Rectal smooth muscle tissue (tissue), 1 donor: ENCODE measurements at regions not wholly inside any gene's neighbourhood (a gene's known extent, or its start where the extent isn't known, plus 50 kb on each side); places are given as distances from the start of the nearest gene placed in this dataset.
"Not testable (repeated sequence)": the region's sequence is repeated elsewhere in the genome, so short reads cannot be mapped to it uniquely, and the experiment has no call there.

ENCODE experiments used
- H3K27ac ChIP-seq: one replicate; pipeline ENCODE4 v1.7.0; 2013; ENCODE audit warnings: low read depth, low read length, inconsistent platforms
- H3K27me3 ChIP-seq: one replicate; pipeline ENCODE4 v1.7.0; 2013; ENCODE audit warnings: low read length; ENCODE audit not compliant: control insufficient read depth, insufficient read depth
- H3K36me3 ChIP-seq: one replicate; pipeline ENCODE4 v1.7.0; 2013; ENCODE audit warnings: low read length; ENCODE audit not compliant: control insufficient read depth, insufficient read depth
- H3K4me1 ChIP-seq: one replicate; pipeline ENCODE4 v1.7.0; 2013; ENCODE audit warnings: low read length; ENCODE audit not compliant: control insufficient read depth, insufficient read depth
- H3K4me3 ChIP-seq: one replicate; pipeline ENCODE4 v1.7.0; 2013; ENCODE audit warnings: low read length
- H3K9ac ChIP-seq: one replicate; pipeline ENCODE4 v1.7.0; 2013; ENCODE audit warnings: low read length

DNA sequence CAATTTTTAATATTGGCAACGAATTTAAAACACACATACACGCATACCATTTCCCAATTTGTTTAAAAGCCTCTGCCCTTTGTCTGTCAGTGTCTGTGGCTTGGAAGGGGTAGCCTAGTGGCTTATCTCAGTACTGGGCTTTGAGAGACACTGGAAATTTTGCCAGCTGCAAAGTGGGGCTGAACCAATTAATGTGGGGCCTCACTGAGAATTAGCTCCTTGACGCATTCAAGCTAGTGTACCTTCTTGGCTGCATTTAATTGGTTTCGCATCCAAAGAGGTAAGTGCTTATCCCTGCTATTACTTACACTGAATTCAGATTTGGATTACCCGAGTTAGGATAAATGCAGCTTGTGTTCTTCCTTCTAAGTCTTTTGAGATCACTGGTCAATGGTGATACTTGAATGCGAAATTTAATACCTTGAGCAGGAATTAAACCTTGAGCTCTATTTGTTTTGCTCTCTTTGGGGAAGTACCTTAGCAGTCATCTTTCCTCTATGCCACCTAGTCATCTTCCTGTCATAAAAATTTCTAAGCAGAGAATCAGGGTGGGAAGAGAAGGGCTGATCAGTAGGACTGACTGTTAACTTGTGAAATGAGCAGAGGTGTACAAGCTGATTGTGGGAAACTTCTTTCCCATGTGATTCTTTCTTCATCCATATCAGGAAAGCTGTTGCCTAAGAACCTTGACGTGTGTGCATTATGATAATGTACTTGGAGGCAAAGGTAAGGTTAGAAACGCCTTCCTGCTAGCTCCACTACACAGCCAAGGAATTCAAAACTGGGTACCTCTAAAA, 187.7 kb upstream of the E2F8 start:
- H3K4me3 ChIP-seq, result no peak overlapping the region
- no peak overlapping the region for H3K9ac ChIP-seq
- no peaks in the 10 kb centered on the region for H3K4me1 ChIP-seq
- no peaks in the 10 kb centered on the region for H3K36me3 ChIP-seq
- H3K27me3 ChIP-seq, result no peaks in the 10 kb centered on the region
- no peak overlapping the region for H3K27ac ChIP-seq

DNA sequence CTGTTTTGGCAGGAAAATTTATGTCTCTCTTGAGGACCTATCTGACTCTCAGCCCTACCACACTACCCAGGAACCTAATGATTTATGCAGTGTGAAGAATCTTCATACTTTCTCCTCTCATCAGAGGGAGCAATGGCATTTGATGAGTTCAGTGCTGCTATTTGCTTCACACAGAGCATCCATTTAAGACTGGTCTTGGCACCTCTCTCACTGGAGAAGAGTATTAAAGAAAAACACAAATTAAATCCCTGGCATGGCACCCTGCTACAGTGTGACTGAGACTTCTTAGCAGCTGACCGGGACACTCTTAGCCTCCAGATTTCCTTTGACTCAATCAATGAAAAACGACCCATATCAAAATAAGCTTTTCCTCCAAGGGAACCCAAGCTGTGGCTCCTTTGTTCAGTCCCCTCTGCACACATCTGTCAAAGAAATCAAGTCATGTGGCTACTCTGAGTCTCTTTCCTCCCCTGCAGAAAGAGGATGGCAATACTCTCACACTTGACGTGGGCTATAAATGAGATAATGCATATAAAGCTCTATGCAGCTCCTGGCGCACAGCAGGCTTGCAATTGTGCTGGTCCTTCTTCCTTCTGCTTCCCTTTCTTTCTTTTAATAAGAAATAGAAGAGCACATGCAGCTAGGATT, 186.1 kb upstream of the E2F8 start:
- Histone ChIP-seq H3K27ac (no peak overlapping the region), H3K27me3 (no peaks in the 10 kb centered on the region), H3K36me3 (no peaks in the 10 kb centered on the region), H3K4me3 (no peak overlapping the region), H3K9ac (no peak overlapping the region), H3K4me1 (no peaks in the 10 kb centered on the region)

DNA sequence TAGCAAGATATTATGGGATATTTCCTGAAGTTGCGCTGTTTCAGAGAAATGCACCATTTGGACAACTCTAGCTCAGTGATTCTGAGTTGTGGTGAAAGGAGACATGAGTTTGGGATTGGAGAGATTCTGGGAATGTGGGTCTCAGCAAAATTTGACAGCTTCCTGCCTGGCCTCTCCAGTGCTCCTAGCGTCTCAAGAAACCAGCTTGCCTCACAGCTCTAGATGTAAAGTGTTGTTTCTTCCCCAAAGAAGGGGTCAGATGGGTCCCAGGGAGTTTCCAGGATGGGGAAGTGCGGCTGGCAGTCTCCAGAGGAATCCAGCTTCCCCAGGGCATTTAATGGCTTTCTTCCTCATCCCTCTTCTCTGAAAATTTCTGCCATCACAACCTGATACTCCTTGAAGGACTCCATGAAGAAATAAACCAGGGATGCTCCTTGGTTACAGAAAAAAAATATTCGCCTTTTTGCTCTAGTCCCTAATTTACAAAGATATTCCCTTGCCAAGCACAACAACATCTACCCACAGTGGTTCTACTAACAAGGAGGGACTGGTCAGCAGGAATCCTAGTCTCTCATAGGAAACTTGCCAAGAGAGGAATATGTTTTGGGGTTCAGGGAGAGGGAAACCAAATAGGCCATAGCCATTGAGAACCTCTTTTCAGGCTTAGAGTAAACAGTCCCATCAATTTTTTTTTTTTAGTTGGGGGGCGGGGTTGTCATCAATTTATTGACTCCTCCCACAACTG, 185.4 kb upstream of the E2F8 start:
- Histone ChIP-seq H3K27ac (no peak overlapping the region), H3K4me1 (no peaks in the 10 kb centered on the region), H3K9ac (no peak overlapping the region), H3K36me3 (no peaks in the 10 kb centered on the region), H3K27me3 (no peaks in the 10 kb centered on the region), H3K4me3 (no peak overlapping the region)

GRCh38 chr11:19422276-19422675, 181.5 kb upstream of the E2F8 start:
- Histone ChIP-seq H3K4me3 (no peak overlapping the region), H3K27ac (no peak overlapping the region), H3K4me1 (no peaks in the 10 kb centered on the region), H3K36me3 (no peaks in the 10 kb centered on the region), H3K27me3 (no peaks in the 10 kb centered on the region), H3K9ac (no peak overlapping the region)

DNA sequence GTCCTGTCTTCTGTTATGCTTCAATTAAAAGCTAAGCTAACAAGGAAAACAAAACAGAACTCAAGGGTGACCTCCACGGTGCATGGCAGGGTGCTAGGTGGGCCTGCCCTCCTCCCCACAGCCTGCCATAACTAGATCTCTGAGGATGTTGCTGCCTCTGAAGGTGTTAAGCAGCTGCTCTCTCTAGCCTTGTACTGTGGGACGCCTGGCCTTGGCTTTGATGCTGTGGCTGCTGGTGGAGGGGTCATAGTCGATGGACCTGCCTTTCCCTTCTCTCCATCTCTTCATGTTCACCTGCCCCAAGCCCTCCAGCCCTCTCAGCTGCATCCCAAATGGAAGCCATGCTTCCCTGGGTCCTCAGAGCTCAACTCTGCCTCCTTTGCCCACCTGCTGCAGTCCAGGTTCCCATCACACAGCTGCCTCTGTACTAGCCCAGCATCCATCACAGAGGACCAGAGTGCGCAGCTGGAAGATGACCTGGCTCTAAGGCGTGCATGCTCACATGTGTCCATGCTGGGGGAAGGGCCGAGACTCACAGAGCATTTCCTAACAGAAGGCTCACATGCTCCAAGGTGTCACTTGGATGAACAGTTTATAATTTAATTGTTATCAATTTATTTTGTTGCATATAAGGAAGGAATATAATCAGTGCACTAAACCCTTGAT, 180.3 kb upstream of the E2F8 start:
- Histone ChIP-seq H3K4me1 (no peaks in the 10 kb centered on the region), H3K27me3 (no peaks in the 10 kb centered on the region), H3K27ac (no peak overlapping the region), H3K9ac (no peak overlapping the region), H3K36me3 (no peaks in the 10 kb centered on the region), H3K4me3 (no peak overlapping the region)

DNA sequence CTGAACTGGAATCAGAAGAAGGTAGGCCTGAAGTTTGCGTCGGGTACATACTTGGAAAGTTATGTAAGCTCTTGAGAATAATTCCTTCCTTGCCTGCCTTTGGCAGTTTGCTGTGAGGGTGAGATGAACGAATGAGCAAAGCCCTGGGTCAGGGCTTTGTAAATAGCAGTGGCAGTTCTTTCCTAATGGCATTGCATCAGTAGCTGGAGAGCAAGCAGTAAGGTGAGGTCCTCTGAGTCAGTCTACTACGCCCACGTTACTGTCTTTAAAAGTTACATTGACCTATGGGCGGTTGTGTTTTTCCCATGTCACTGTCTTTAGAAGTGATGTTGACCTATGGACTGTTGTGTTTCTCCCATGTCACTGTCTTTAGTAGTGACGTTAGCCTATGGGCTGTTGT, 179.1 kb upstream of the E2F8 start:
- no peaks in the 10 kb centered on the region for H3K4me1 ChIP-seq
- no peak overlapping the region for H3K27ac ChIP-seq
- H3K9ac ChIP-seq, result no peak overlapping the region
- H3K4me3 ChIP-seq, result no peak overlapping the region
- no peaks in the 10 kb centered on the region for H3K27me3 ChIP-seq
- H3K36me3 ChIP-seq, result no peaks in the 10 kb centered on the region

DNA sequence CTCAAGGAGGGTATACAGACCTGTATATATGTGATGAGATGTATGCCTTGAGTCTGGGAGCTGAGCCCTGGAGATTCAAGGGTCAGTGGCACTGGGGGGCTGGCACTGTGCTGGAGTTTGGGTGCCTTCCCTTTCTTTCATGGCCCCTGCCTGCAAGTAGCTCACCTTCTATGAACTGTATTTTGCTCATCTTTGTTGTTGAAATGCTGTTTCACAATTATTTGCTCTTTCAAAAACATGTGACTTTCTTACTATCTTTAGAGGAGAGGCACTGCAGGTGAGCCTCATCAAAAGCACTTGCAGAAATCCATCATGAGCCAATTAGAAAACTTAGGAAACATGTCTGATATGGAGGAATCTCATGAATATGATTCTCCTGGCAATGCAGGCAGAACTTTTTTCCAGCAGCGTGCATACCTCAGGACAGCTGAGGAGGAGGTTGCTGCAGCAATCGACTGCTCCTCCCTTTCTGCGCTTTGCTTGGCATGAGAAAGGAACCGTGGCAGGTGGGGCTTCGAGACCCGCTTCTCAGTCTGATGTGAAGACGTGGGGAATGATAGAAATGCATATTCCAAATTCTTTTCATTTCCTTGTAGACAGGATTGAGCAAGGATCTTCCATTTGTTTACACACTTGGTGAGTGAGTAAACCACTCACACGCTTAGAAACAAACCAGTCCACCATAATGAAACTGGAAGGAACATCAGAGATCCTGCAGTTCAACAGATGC, 178.4 kb upstream of the E2F8 start:
- Histone ChIP-seq H3K9ac (no peak overlapping the region), H3K27ac (no peak overlapping the region)

DNA sequence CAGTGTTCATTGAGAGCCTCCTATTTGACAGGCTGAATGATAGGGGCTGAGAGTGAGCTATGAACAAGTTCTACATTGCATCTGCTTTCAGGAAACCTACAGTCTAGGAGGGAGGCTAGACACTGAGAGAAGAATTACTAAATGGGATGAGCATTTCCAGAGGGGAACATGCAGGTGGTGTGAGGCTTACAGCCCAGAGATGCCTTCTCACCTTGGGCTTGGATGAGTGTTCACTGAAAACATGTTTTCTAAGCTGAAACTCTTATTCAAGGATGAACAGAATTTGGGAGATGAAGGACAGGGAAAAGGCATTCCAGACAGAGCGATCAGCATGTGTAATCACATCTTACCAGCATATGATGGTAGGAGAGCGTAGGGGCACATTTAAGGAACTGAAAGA, 177.5 kb upstream of the E2F8 start:
- Histone ChIP-seq H3K4me3 (no peak overlapping the region), H3K4me1 (no peaks in the 10 kb centered on the region), H3K27ac (no peak overlapping the region), H3K9ac (no peak overlapping the region), H3K27me3 (no peaks in the 10 kb centered on the region), H3K36me3 (no peaks in the 10 kb centered on the region)

More for the DNA sequence above, 178.4 kb upstream of the E2F8 start:
- Histone ChIP-seq H3K4me3 (no peak overlapping the region), H3K4me1 (no peaks in the 10 kb centered on the region), H3K27me3 (no peaks in the 10 kb centered on the region), H3K36me3 (no peaks in the 10 kb centered on the region)

DNA sequence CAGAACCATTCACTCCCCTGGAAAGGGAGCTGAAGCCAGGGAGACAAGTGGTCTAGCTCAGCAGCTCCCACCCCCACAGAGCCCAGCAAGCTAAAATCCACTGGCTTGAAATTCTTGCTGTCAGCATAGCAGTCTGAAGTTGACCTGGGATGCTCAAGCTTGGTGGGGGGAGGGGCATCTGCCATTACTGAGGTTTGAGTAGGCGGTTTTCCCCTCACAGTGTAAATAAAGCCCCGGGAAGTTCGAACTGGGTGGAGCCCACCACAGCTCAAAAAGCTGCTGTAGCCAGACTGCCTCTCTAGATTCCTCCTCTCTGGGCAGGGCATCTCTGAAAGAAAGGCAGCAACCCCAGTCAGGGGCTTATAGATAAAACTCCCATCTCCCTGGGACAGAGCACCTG, 171.3 kb upstream of the E2F8 start:
- not testable (repeated sequence) for H3K36me3 ChIP-seq, H3K27me3 ChIP-seq, H3K4me3 ChIP-seq, H3K9ac ChIP-seq, H3K4me1 ChIP-seq, H3K27ac ChIP-seq

DNA sequence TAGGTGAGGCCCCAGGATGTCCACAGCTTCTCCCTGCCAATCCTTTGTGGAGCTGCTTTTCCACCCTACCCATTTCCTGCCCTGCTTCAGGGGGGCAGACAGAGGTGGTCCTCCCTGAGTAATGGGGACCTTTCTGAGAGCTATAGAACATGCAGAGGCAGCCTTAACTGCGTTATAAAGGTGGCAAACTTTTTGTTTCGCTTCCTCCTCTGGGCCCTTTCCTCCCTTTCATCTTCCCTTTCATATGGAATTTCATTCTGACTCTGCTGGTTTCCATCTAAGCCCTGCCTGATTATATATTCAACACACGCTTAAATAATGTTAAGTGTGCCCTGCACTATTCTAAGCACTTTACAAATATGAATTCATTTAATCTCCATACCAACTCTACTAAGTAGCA, 169.3 kb upstream of the E2F8 start:
- H3K27ac ChIP-seq, result no peak overlapping the region
- no peaks in the 10 kb centered on the region for H3K4me1 ChIP-seq
- H3K4me3 ChIP-seq, result no peak overlapping the region
- no peaks in the 10 kb centered on the region for H3K36me3 ChIP-seq
- H3K9ac ChIP-seq, result no peak overlapping the region
- no peaks in the 10 kb centered on the region for H3K27me3 ChIP-seq

- no peaks in the 10 kb centered on the region for H3K36me3 ChIP-seq
- no peak overlapping the region for H3K27ac ChIP-seq
- H3K4me1 ChIP-seq, result no peaks in the 10 kb centered on the region
- no peaks in the 10 kb centered on the region for H3K27me3 ChIP-seq
- no peak overlapping the region for H3K4me3 ChIP-seq
- no peak overlapping the region for H3K9ac ChIP-seq
Measured at GRCh38 chr11:19409307-19409706, 168.6 kb upstream of the E2F8 start.
